HG02884 (cell line): ENCODE measurements at regions not wholly inside any gene's neighbourhood (a gene's known extent, or its start where the extent isn't known, plus 50 kb on each side); places are given as distances from the start of the nearest gene placed in this dataset.
"Not testable (repeated sequence)": the region's sequence is repeated elsewhere in the genome, so short reads cannot be mapped to it uniquely, and the experiment has no call there.

Experiments
- ATAC-seq: cut with Tn5 transposase; IDR thresholded peaks from one replicate; pipeline ENCODE4 v1.9.1; 2021; ENCODE audit warnings: mild to moderate bottlenecking, moderate library complexity; ENCODE audit not compliant: unreplicated experiment

- no peak for ATAC-seq
These were observed 68.7 kb upstream of the GOLGA8B start for GRCh38 chr15:34651997-34652725.

GRCh38 chr15:34650177-34650576 is 66.7 kb upstream of the GOLGA8B start:
- peak; percentile 94 for ATAC-seq

- ATAC-seq, result no peak
These were observed 64.8 kb upstream of the GOLGA8B start for GRCh38 chr15:34648294-34648631.

GRCh38 chr15:34647569-34648293 is 64.3 kb upstream of the GOLGA8B start:
- ATAC-seq, result no peak

- no peak for ATAC-seq
These were observed 63.5 kb upstream of the GOLGA8B start for GRCh38 chr15:34646918-34647317.

- no peak for ATAC-seq
These were observed 61.4 kb upstream of the GOLGA8B start for GRCh38 chr15:34644851-34645250.

GRCh38 chr15:34644061-34644460 is 60.6 kb upstream of the GOLGA8B start:
- no peak for ATAC-seq

- no peak for ATAC-seq
These were observed 58.8 kb upstream of the GOLGA8B start for GRCh38 chr15:34642247-34642646.

GRCh38 chr15:34640661-34641060 is 57.2 kb upstream of the GOLGA8B start:
- ATAC-seq, result no peak

GRCh38 chr15:34637305-34637704 is 53.9 kb upstream of the GOLGA8B start:
- ATAC-seq, result no peak

GRCh38 chr15:34633602-34634001 is 50.2 kb upstream of the GOLGA8B start:
- not testable (repeated sequence) for ATAC-seq
